SK-N-MC (cell line): ENCODE measurements at regions not wholly inside any gene's neighbourhood (a gene's known extent, or its start where the extent isn't known, plus 50 kb on each side); places are given as distances from the start of the nearest gene placed in this dataset.

Experiments used
- EZH2 ChIP-seq: fragments of 200-600 bp; sonication (generic); IDR thresholded peaks from one replicate; pipeline ENCODE4 v1.6.1; 2017; ENCODE audit warnings: antibody characterized with exemption
- POLR2AphosphoS5 ChIP-seq: IDR thresholded peaks from 2 replicates; pipeline ENCODE4 v1.6.1; 2012; ENCODE audit warnings: mild to moderate bottlenecking, low read depth, low read length, borderline replicate concordance

DNA sequence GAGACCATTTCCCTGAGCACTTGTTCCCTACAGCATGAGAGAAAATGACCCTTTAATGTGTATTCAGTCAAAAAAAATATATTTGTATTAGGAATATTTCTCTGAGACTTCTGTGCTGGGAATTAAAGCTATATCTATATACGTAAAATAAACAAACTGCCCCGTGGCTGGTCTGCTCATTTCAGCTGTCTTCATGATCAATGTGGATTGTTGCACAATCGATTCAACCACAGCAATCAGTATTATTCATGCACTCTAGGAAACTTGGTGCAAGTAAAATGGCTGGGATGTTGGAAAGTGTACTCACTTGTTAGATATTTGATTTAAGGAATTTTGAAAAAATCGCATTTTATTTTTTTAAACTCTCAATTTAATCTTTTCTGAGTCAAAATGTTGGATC lies 307.9 kb upstream of the ZFP42 start:
- TF ChIP-seq EZH2 (no peak), POLR2AphosphoS5 (no peak)
